ENCODE measurements at regions not wholly inside any gene's neighbourhood (a gene's known extent, or its start where the extent isn't known, plus 50 kb on each side); places are given as distances from the start of the nearest gene placed in this dataset.

- no peak for ATAC-seq (ENCODE audit: low FRiP score)
- no peak for DNase-seq (ENCODE audit: low spot score)
- no peak for TF ChIP-seq CTCF (IDR thresholded peaks at IDR 0.05)
Measured at GRCh38 chr22:49207008-49208003, 620.4 kb downstream of the BRD1 start.

- ATAC-seq (ENCODE audit: low FRiP score) (no peak), DNase-seq (ENCODE audit: low spot score) (no peak)
- no peak for TF ChIP-seq CTCF (IDR thresholded peaks at IDR 0.05)
Measured at GRCh38 chr22:49206281-49206680, 621.4 kb downstream of the BRD1 start.

- no peak for TF ChIP-seq CTCF (IDR thresholded peaks at IDR 0.05)
- no peak for ATAC-seq (ENCODE audit: low FRiP score)
- DNase-seq (ENCODE audit: low spot score) = no peak
Measured at GRCh38 chr22:49205483-49205800, 622.2 kb downstream of the BRD1 start.

GRCh38 chr22:49204599-49205482, 622.8 kb downstream of the BRD1 start:
- no peak for DNase-seq (ENCODE audit: low spot score)
- no peak for TF ChIP-seq CTCF (IDR thresholded peaks at IDR 0.05)

GRCh38 chr22:49203859-49204598, 623.6 kb downstream of the BRD1 start:
- ATAC-seq (ENCODE audit: low FRiP score) (no peak), DNase-seq (ENCODE audit: low spot score) (no peak)
- no peak for TF ChIP-seq CTCF (IDR thresholded peaks at IDR 0.05)

More at GRCh38 chr22:49204599-49205482, 622.8 kb downstream of the BRD1 start:
- ATAC-seq (ENCODE audit: low FRiP score) = no peak

- DNase-seq (ENCODE audit: low spot score) = no peak
- no peak for ATAC-seq (ENCODE audit: low FRiP score)
- TF ChIP-seq CTCF (IDR thresholded peaks at IDR 0.05) = no peak
Measured at GRCh38 chr22:49203091-49203858, 624.4 kb downstream of the BRD1 start.

Data from omental fat pad (tissue), 3 donors.